ENCODE measurements at regions not wholly inside any gene's neighbourhood (a gene's known extent, or its start where the extent isn't known, plus 50 kb on each side); places are given as distances from the start of the nearest gene placed in this dataset.
"Not testable (repeated sequence)": the region's sequence is repeated elsewhere in the genome, so short reads cannot be mapped to it uniquely, and the experiment has no call there.

GRCh38 chr15:20260650-20261049, 280.9 kb downstream of the GOLGA6L6 start:
- not testable (repeated sequence) for H3K27me3 ChIP-seq (ENCODE audit: low read depth); H3K36me3 ChIP-seq (replicated peaks); DNase-seq (ENCODE audit: low spot score in 2 of 2); H3K4me3 ChIP-seq; H3K4me1 ChIP-seq
- H3K9me3 ChIP-seq, result peaks cover 15% of the 10 kb centered on the region
- in situ Hi-C loops (cut with MboI; ENCODE audit: low sequenced_read_pairs), result loop anchor here (10.0 kb wide), 1 partner anchor 134 kb away; no protein-coding TSS in a partner anchor

- in situ Hi-C loops (cut with MboI; ENCODE audit: low sequenced_read_pairs), result loop anchor here (10.0 kb wide), 1 partner anchor 135 kb away; no protein-coding TSS in a partner anchor
- H3K27me3 ChIP-seq (ENCODE audit: low read depth); DNase-seq (ENCODE audit: low spot score in 2 of 2); H3K36me3 ChIP-seq (replicated peaks); H3K4me1 ChIP-seq; H3K4me3 ChIP-seq: not testable (repeated sequence)
- peaks cover 18% of the 10 kb centered on the region for H3K9me3 ChIP-seq
Measured at GRCh38 chr15:20259559-20260190, 281.9 kb downstream of the GOLGA6L6 start.

- H3K36me3 ChIP-seq (replicated peaks); H3K4me3 ChIP-seq; H3K4me1 ChIP-seq; DNase-seq (ENCODE audit: low spot score in 2 of 2); H3K27me3 ChIP-seq (ENCODE audit: low read depth); in situ Hi-C loops (cut with MboI; ENCODE audit: low sequenced_read_pairs): not testable (repeated sequence)
- peaks cover 20% of the 10 kb centered on the region for H3K9me3 ChIP-seq
Measured at GRCh38 chr15:20256394-20256793, 285.2 kb downstream of the GOLGA6L6 start.

GRCh38 chr15:20255641-20256040, 286.0 kb downstream of the GOLGA6L6 start:
- in situ Hi-C loops (cut with MboI; ENCODE audit: low sequenced_read_pairs); H3K4me1 ChIP-seq; DNase-seq (ENCODE audit: low spot score in 2 of 2); H3K27me3 ChIP-seq (ENCODE audit: low read depth); H3K36me3 ChIP-seq (replicated peaks); H3K4me3 ChIP-seq: not testable (repeated sequence)
- peaks cover 20% of the 10 kb centered on the region for H3K9me3 ChIP-seq

GRCh38 chr15:20253047-20253615, 288.5 kb downstream of the GOLGA6L6 start:
- H3K4me3 ChIP-seq; H3K27me3 ChIP-seq (ENCODE audit: low read depth); H3K36me3 ChIP-seq (replicated peaks); DNase-seq (ENCODE audit: low spot score in 2 of 2); in situ Hi-C loops (cut with MboI; ENCODE audit: low sequenced_read_pairs); H3K4me1 ChIP-seq: not testable (repeated sequence)
- peaks cover 26% of the 10 kb centered on the region for H3K9me3 ChIP-seq

GRCh38 chr15:20252040-20252439, 289.6 kb downstream of the GOLGA6L6 start:
- H3K9me3 ChIP-seq, result peaks cover 25% of the 10 kb centered on the region
- in situ Hi-C loops (cut with MboI; ENCODE audit: low sequenced_read_pairs); H3K36me3 ChIP-seq (replicated peaks); H3K27me3 ChIP-seq (ENCODE audit: low read depth); H3K4me1 ChIP-seq; H3K4me3 ChIP-seq; DNase-seq (ENCODE audit: low spot score in 2 of 2): not testable (repeated sequence)

- peaks cover 26% of the 10 kb centered on the region for H3K9me3 ChIP-seq
- H3K4me1 ChIP-seq; in situ Hi-C loops (cut with MboI; ENCODE audit: low sequenced_read_pairs); H3K27me3 ChIP-seq (ENCODE audit: low read depth); H3K36me3 ChIP-seq (replicated peaks); DNase-seq (ENCODE audit: low spot score in 2 of 2); H3K4me3 ChIP-seq: not testable (repeated sequence)
Measured at GRCh38 chr15:20251214-20252005, 290.2 kb downstream of the GOLGA6L6 start.

GRCh38 chr15:20250206-20250605, 291.4 kb downstream of the GOLGA6L6 start:
- in situ Hi-C loops (cut with MboI; ENCODE audit: low sequenced_read_pairs), result not testable (repeated sequence)

GRCh38 chr15:20249677-20249970, 292.0 kb downstream of the GOLGA6L6 start:
- H3K4me3 ChIP-seq; H3K4me1 ChIP-seq; H3K27me3 ChIP-seq (ENCODE audit: low read depth); H3K36me3 ChIP-seq (replicated peaks); DNase-seq (ENCODE audit: low spot score in 2 of 2); in situ Hi-C loops (cut with MboI; ENCODE audit: low sequenced_read_pairs): not testable (repeated sequence)
- peaks cover 34% of the 10 kb centered on the region for H3K9me3 ChIP-seq

More at GRCh38 chr15:20250206-20250605, 291.4 kb downstream of the GOLGA6L6 start:
- not testable (repeated sequence) for H3K4me3 ChIP-seq; H3K4me1 ChIP-seq; DNase-seq (ENCODE audit: low spot score in 2 of 2); H3K27me3 ChIP-seq (ENCODE audit: low read depth); H3K36me3 ChIP-seq (replicated peaks)
- peaks cover 33% of the 10 kb centered on the region for H3K9me3 ChIP-seq

GRCh38 chr15:20248434-20248833, 293.2 kb downstream of the GOLGA6L6 start:
- DNase-seq (ENCODE audit: low spot score in 2 of 2); H3K4me1 ChIP-seq; H3K36me3 ChIP-seq (replicated peaks); H3K27me3 ChIP-seq (ENCODE audit: low read depth); in situ Hi-C loops (cut with MboI; ENCODE audit: low sequenced_read_pairs); H3K4me3 ChIP-seq: not testable (repeated sequence)
- H3K9me3 ChIP-seq, result peaks cover 31% of the 10 kb centered on the region

GRCh38 chr15:20247137-20247536, 294.5 kb downstream of the GOLGA6L6 start:
- H3K4me1 ChIP-seq; DNase-seq (ENCODE audit: low spot score in 2 of 2); in situ Hi-C loops (cut with MboI; ENCODE audit: low sequenced_read_pairs); H3K36me3 ChIP-seq (replicated peaks); H3K27me3 ChIP-seq (ENCODE audit: low read depth); H3K4me3 ChIP-seq: not testable (repeated sequence)
- H3K9me3 ChIP-seq, result peaks cover 28% of the 10 kb centered on the region

- H3K9me3 ChIP-seq, result peaks cover 30% of the 10 kb centered on the region
- not testable (repeated sequence) for DNase-seq (ENCODE audit: low spot score in 2 of 2)
Measured at GRCh38 chr15:20246624-20247023, 295.0 kb downstream of the GOLGA6L6 start.

GRCh38 chr15:20245856-20246255, 295.7 kb downstream of the GOLGA6L6 start:
- H3K9me3 ChIP-seq, result peaks cover 35% of the 10 kb centered on the region
- H3K4me1 ChIP-seq; in situ Hi-C loops (cut with MboI; ENCODE audit: low sequenced_read_pairs); H3K27me3 ChIP-seq (ENCODE audit: low read depth); H3K36me3 ChIP-seq (replicated peaks); DNase-seq (ENCODE audit: low spot score in 2 of 2); H3K4me3 ChIP-seq: not testable (repeated sequence)

More at GRCh38 chr15:20246624-20247023, 295.0 kb downstream of the GOLGA6L6 start:
- H3K27me3 ChIP-seq (ENCODE audit: low read depth); in situ Hi-C loops (cut with MboI; ENCODE audit: low sequenced_read_pairs); H3K4me1 ChIP-seq; H3K4me3 ChIP-seq; H3K36me3 ChIP-seq (replicated peaks): not testable (repeated sequence)

GRCh38 chr15:20244792-20245191, 296.8 kb downstream of the GOLGA6L6 start:
- DNase-seq (ENCODE audit: low spot score in 2 of 2); H3K4me1 ChIP-seq; H3K36me3 ChIP-seq (replicated peaks); H3K27me3 ChIP-seq (ENCODE audit: low read depth); in situ Hi-C loops (cut with MboI; ENCODE audit: low sequenced_read_pairs); H3K4me3 ChIP-seq: not testable (repeated sequence)
- H3K9me3 ChIP-seq, result peaks cover 45% of the 10 kb centered on the region
